H9 (cell line): ENCODE measurements at regions not wholly inside any gene's neighbourhood (a gene's known extent, or its start where the extent isn't known, plus 50 kb on each side); places are given as distances from the start of the nearest gene placed in this dataset.

Experiments
- DNase-seq: peaks from one replicate; pipeline ENCODE4 v3.0.0-alpha.2; 2017
- H2AFZ ChIP-seq: one replicate; pipeline ENCODE4 v1.6.1; 2013; ENCODE audit warnings: mild to moderate bottlenecking, low read length, control low read depth, moderate library complexity
- H2AK5ac ChIP-seq: 2 replicates; pipeline ENCODE4 v1.6.1; 2013; ENCODE audit warnings: low read length, control low read depth, mixed read lengths; ENCODE audit not compliant: insufficient read length
- H2BK120ac ChIP-seq: one replicate; pipeline ENCODE4 v1.6.1; 2013; ENCODE audit warnings: low read depth, mild to moderate bottlenecking, low read length, control low read depth, inconsistent platforms; ENCODE audit not compliant: poor library complexity, severe bottlenecking
- H2BK12ac ChIP-seq: 2 replicates; pipeline ENCODE4 v1.6.1; 2013; ENCODE audit warnings: low read length, control low read depth, mixed read lengths, low read depth; ENCODE audit not compliant: insufficient read length
- H2BK15ac ChIP-seq: 2 replicates; pipeline ENCODE4 v1.6.1; 2013; ENCODE audit warnings: low read depth, low read length, control low read depth
- H2BK20ac ChIP-seq: one replicate; pipeline ENCODE4 v1.6.1; 2013; ENCODE audit warnings: low read depth, mild to moderate bottlenecking, low read length, control low read depth, inconsistent platforms; ENCODE audit not compliant: poor library complexity, severe bottlenecking
- H2BK5ac ChIP-seq: 2 replicates; pipeline ENCODE4 v1.6.1; 2013; ENCODE audit warnings: low read length, control low read depth, mixed read lengths; ENCODE audit not compliant: insufficient read length
- H3K14ac ChIP-seq: 2 replicates; pipeline ENCODE4 v1.6.1; 2013; ENCODE audit warnings: low read length, control low read depth; ENCODE audit not compliant: insufficient read depth
- H3K18ac ChIP-seq: 2 replicates; pipeline ENCODE4 v1.6.1; 2013; ENCODE audit warnings: low read depth, mild to moderate bottlenecking, mixed read lengths, low read length, control low read depth; ENCODE audit not compliant: insufficient read length
- H3K23ac ChIP-seq: 2 replicates; pipeline ENCODE4 v1.6.1; 2013; ENCODE audit warnings: low read length, control low read depth, mixed read lengths, low read depth; ENCODE audit not compliant: insufficient read length
- H3K23me2 ChIP-seq: 2 replicates; pipeline ENCODE4 v1.6.1; 2013; ENCODE audit warnings: low read depth, mild to moderate bottlenecking, mixed read lengths, low read length, control low read depth; ENCODE audit not compliant: insufficient read length, poor library complexity, severe bottlenecking
- H3K27ac ChIP-seq: 2 replicates; pipeline ENCODE4 v1.5.1; 2013; ENCODE audit warnings: low read length, control low read depth, mixed read lengths, low read depth; ENCODE audit not compliant: insufficient read length
- H3K27me3 ChIP-seq: 2 replicates; pipeline ENCODE4 v1.6.1; 2013; ENCODE audit warnings: low read length, control low read depth, inconsistent platforms; ENCODE audit not compliant: insufficient read depth
- H3K4ac ChIP-seq: 2 replicates; pipeline ENCODE4 v1.6.1; 2013; ENCODE audit warnings: low read depth, mild to moderate bottlenecking, control low read depth, inconsistent platforms, low read length, moderate library complexity
- H3K4me1 ChIP-seq: 2 replicates; pipeline ENCODE4 v1.6.1; 2013; ENCODE audit warnings: low read length, control low read depth, inconsistent platforms; ENCODE audit not compliant: insufficient read depth
- H3K4me2 ChIP-seq: 2 replicates; pipeline ENCODE4 v1.6.1; 2013; ENCODE audit warnings: low read length, control low read depth, mixed read lengths; ENCODE audit not compliant: insufficient read length, insufficient read depth
- H3K56ac ChIP-seq: 2 replicates; pipeline ENCODE4 v1.6.1; 2013; ENCODE audit warnings: low read depth, mild to moderate bottlenecking, mixed read lengths, low read length, control low read depth; ENCODE audit not compliant: insufficient read length
- H3K79me1 ChIP-seq: 2 replicates; pipeline ENCODE4 v1.6.1; 2013; ENCODE audit warnings: low read depth, mild to moderate bottlenecking, moderate library complexity, low read length, control low read depth, inconsistent platforms; ENCODE audit not compliant: insufficient read depth, poor library complexity, severe bottlenecking
- H3K79me2 ChIP-seq: 2 replicates; pipeline ENCODE4 v1.6.1; 2013; ENCODE audit warnings: low read length, control low read depth, inconsistent platforms; ENCODE audit not compliant: insufficient read depth
- H3K9ac ChIP-seq: 2 replicates; pipeline ENCODE4 v1.6.1; 2013; ENCODE audit warnings: low read length, control low read depth, mixed read lengths; ENCODE audit not compliant: insufficient read length; ENCODE audit errors: extremely low read depth
- H3K9me3 ChIP-seq: one replicate; pipeline ENCODE4 v1.6.1; 2013; ENCODE audit warnings: low read depth, low read length, inconsistent platforms; ENCODE audit not compliant: control insufficient read depth
- H3T11ph ChIP-seq: one replicate; pipeline ENCODE4 v1.6.1; 2013; ENCODE audit warnings: mild to moderate bottlenecking, low read length, control low read depth, inconsistent platforms
- H4K20me1 ChIP-seq: one replicate; pipeline ENCODE4 v1.6.1; 2013; ENCODE audit not compliant: control insufficient read depth, insufficient read length, insufficient read depth
- H4K5ac ChIP-seq: 2 replicates; pipeline ENCODE4 v1.6.1; 2013; ENCODE audit warnings: low read depth, mild to moderate bottlenecking, mixed read lengths, low read length, control low read depth; ENCODE audit not compliant: insufficient read length
- H4K8ac ChIP-seq: replicated peaks from 2 replicates; pipeline ENCODE4 v1.6.1; 2013; ENCODE audit warnings: low read length, control low read depth, mixed read lengths, low read depth; ENCODE audit not compliant: insufficient read length
- H4K91ac ChIP-seq: 2 replicates; pipeline ENCODE4 v1.6.1; 2013; ENCODE audit warnings: low read depth, mild to moderate bottlenecking, moderate library complexity, mixed read lengths, low read length, control low read depth; ENCODE audit not compliant: insufficient read length
- H3K27ac Mint-ChIP-seq, 3 experiments: 2 replicates in 2 of 3; 3 replicates in 1 of 3; pipeline ENCODE4 v1.8.0; 2020 to 2021; ENCODE audit warnings: mixed read lengths in 3 of 3, mild to moderate bottlenecking in 1 of 3, moderate library complexity in 1 of 3
- H3K27me3 Mint-ChIP-seq: 2 replicates; pipeline ENCODE4 v1.8.0; 2021; ENCODE audit warnings: low read depth, mild to moderate bottlenecking, moderate library complexity, mixed read lengths
- H3K36me3 Mint-ChIP-seq, 3 experiments: 2 replicates in 2 of 3; 3 replicates in 1 of 3; pipeline ENCODE4 v1.8.0; 2020 to 2021; ENCODE audit warnings: low read depth in 3 of 3, mixed read lengths in 3 of 3; ENCODE audit not compliant: insufficient read depth in 1 of 3
- H3K4me1 Mint-ChIP-seq, 2 experiments: 2 replicates each; pipeline ENCODE4 v1.8.0; 2020; ENCODE audit warnings: mixed read lengths in 2 of 2
- H3K4me3 Mint-ChIP-seq, 2 experiments: 2 replicates in 1 of 2; 3 replicates in 1 of 2; pipeline ENCODE4 v1.8.0; 2020 to 2021; ENCODE audit warnings: mild to moderate bottlenecking in 2 of 2, mixed read lengths in 2 of 2, moderate library complexity in 1 of 2
- H3K9me3 Mint-ChIP-seq, 2 experiments: 2 replicates in 1 of 2; 3 replicates in 1 of 2; pipeline ENCODE4 v1.8.0; 2020; ENCODE audit warnings: mild to moderate bottlenecking in 2 of 2, mixed read lengths in 2 of 2, moderate library complexity in 1 of 2
- WGBS: extraction: QIAGEN DNeasy Blood & Tissue Kit; methylation state at CpG from one replicate; pipeline ENCODE4 v1.1.7; 2013; ENCODE audit warnings: missing lambda C conversion rate, low lambda C conversion rate, mixed read lengths; ENCODE audit not compliant: insufficient read length; ENCODE audit errors: extremely low coverage; 5-methylcytosine and 5-hydroxymethylcytosine counted together
- TF ChIP-seq, protein P1 (sequence below): fragments of 200-600 bp; sonication (generic); conservative IDR thresholded peaks from 3 replicates; pipeline ENCODE4 v1.8.0; 2021; ENCODE audit warnings: antibody characterized with exemption, mild to moderate bottlenecking

DNA sequence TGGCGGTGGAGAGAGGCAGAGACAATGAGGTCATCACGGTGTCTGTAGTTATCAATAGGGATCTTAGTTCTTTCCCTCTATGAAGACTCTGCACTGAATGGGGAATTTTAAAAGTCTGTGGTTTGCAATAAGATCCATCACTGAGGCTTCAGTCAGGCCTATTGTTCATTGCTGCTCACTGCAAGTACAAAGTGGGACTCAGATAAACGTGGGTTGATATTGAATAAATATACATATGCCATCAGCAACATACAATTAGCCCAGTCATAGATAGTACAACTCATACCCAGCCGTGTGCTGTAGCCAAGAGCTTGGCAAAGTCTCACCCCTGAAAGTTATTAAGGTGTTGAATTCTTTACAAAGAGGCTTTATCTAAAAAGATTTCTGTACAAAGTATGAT, 88.4 kb downstream of the ENC1 start:
- Histone ChIP-seq H4K91ac (no peak overlapping the region), H3K56ac (no peak overlapping the region), H2BK120ac (no peak overlapping the region), H3K9me3 (no peaks in the 10 kb centered on the region), H3K23me2 (no peaks in the 10 kb centered on the region), H3T11ph (no peak overlapping the region), H3K27me3 (no peaks in the 10 kb centered on the region), H3K14ac (no peak overlapping the region), H3K18ac (no peak overlapping the region), H2BK20ac (no peak overlapping the region), H2BK5ac (no peak overlapping the region), H2AFZ (no peak overlapping the region), H4K5ac (no peak overlapping the region), H3K4me2 (no peak overlapping the region), H3K9ac (no peak overlapping the region), H3K4ac (no peak overlapping the region), H3K23ac (no peak overlapping the region), H2BK15ac (no peak overlapping the region), H3K79me2 (no peaks in the 10 kb centered on the region), H4K20me1 (no peaks in the 10 kb centered on the region), H3K27ac (no peak overlapping the region), H3K79me1 (no peaks in the 10 kb centered on the region), H2AK5ac (no peak overlapping the region), H4K8ac (no peak overlapping the region), H2BK12ac (no peak overlapping the region), H3K4me1 (peaks cover 1% of the 10 kb centered on the region; the same call in 1 of the 2 replicates)
- Mint-ChIP-seq H3K4me1 (peaks cover 20 to 26% of the 10 kb centered on the region in 2 experiments), H3K4me3 (no peak overlapping the region), H3K27me3 (peaks cover 2% of the 10 kb centered on the region; the same call in 1 of the 2 replicates), H3K27ac (no peak overlapping the region), H3K9me3 (0 out of 5 replicates have a peak, but pooled peaks cover 0 to 3% of the 10 kb centered on the region in 2 experiments), H3K36me3 (no peaks in the 10 kb centered on the region)
- WGBS = no CpG with 5 or more reads among the region's 4 CpGs
- no peak for DNase-seq
- TF ChIP-seq, protein P1, sequence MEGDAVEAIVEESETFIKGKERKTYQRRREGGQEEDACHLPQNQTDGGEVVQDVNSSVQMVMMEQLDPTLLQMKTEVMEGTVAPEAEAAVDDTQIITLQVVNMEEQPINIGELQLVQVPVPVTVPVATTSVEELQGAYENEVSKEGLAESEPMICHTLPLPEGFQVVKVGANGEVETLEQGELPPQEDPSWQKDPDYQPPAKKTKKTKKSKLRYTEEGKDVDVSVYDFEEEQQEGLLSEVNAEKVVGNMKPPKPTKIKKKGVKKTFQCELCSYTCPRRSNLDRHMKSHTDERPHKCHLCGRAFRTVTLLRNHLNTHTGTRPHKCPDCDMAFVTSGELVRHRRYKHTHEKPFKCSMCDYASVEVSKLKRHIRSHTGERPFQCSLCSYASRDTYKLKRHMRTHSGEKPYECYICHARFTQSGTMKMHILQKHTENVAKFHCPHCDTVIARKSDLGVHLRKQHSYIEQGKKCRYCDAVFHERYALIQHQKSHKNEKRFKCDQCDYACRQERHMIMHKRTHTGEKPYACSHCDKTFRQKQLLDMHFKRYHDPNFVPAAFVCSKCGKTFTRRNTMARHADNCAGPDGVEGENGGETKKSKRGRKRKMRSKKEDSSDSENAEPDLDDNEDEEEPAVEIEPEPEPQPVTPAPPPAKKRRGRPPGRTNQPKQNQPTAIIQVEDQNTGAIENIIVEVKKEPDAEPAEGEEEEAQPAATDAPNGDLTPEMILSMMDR = no peak
